ENCODE measurements at regions not wholly inside any gene's neighbourhood (a gene's known extent, or its start where the extent isn't known, plus 50 kb on each side); places are given as distances from the start of the nearest gene placed in this dataset.

DNA sequence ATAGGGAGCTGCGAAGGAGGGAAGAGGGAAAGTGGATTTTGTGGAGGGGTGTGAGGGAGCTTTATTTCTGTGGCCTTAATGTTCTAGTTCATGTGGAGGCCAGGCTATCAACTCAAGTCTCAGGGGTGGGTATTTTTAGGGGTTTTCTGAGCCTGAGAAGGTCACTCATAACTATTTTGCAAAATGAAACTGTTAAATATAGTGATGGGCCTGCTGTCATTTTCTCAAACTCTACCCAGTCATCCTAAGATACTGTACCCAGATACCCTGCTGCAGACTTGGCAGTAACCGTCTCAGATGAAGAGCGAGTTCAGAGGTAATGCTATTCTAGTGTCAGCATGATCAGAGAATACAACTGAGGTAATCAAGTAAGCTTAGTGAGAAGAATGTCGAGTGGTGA is 545.0 kb upstream of the TBL1XR1 start:
- TF ChIP-seq, protein P1, sequence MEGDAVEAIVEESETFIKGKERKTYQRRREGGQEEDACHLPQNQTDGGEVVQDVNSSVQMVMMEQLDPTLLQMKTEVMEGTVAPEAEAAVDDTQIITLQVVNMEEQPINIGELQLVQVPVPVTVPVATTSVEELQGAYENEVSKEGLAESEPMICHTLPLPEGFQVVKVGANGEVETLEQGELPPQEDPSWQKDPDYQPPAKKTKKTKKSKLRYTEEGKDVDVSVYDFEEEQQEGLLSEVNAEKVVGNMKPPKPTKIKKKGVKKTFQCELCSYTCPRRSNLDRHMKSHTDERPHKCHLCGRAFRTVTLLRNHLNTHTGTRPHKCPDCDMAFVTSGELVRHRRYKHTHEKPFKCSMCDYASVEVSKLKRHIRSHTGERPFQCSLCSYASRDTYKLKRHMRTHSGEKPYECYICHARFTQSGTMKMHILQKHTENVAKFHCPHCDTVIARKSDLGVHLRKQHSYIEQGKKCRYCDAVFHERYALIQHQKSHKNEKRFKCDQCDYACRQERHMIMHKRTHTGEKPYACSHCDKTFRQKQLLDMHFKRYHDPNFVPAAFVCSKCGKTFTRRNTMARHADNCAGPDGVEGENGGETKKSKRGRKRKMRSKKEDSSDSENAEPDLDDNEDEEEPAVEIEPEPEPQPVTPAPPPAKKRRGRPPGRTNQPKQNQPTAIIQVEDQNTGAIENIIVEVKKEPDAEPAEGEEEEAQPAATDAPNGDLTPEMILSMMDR (IDR thresholded peaks at IDR 0.05): no peak
- H3K4me1 ChIP-seq: peaks cover 6 to 11% of the 10 kb centered on the region in 2 donors
- H3K4me3 ChIP-seq: no peak overlapping the region
- no peaks in the 10 kb centered on the region for H3K9me3 ChIP-seq
- no peak for DNase-seq
- no peak overlapping the region for H3K27ac ChIP-seq
- no peaks in the 10 kb centered on the region for H3K27me3 ChIP-seq
- ATAC-seq: no peak
- H3K36me3 ChIP-seq: no peaks in the 10 kb centered on the region
- intact Hi-C loops (cut with DNase I): no loop called here

- Histone ChIP-seq H3K4me3 (no peak overlapping the region), H3K9me3 (no peaks in the 10 kb centered on the region), H3K27ac (no peak overlapping the region), H3K4me1 (peaks cover 6 to 11% of the 10 kb centered on the region in 2 donors), H3K36me3 (no peaks in the 10 kb centered on the region), H3K27me3 (no peaks in the 10 kb centered on the region)
- intact Hi-C loops (cut with DNase I): no loop called here
- DNase-seq: no peak
- no peak for ATAC-seq
- TF ChIP-seq, protein P1 (IDR thresholded peaks at IDR 0.05): no peak
Measured at GRCh38 chr3:177743173-177743890, 546.0 kb upstream of the TBL1XR1 start.

DNA sequence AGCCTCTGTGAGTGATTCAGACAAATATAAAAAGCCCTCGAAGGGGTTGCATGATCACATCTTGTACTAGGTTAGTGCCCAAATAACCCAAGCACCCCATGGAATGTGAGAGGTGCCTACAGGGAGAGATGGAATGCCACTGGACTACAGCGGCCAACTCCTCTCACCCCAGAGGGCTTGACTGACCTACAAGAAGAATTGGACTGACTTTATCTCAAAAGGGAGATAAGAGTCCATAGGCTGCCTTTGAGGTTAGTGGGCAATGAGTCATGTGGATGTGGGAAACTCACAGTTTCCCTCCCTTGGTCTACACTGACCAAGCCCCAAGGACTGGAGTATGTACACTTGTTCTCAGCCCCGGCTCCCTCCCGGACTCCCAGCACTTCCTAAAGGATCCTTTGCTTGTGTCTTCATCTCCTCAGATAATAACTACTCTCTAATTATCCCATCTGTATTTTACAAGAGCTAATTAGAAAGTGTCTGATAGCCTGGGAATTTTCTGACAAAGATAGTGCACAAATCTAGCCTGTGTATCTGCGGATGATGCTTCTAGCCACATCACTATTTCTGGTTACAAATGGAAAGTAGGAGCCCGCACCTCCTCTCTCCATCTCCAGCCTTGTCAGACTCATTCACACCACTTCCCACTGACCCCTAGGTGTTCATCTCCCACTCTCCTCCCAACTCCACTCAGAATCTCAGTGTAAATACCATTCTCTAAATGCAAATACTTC is 547.8 kb upstream of the TBL1XR1 start:
- ATAC-seq (peak; percentile 91), DNase-seq (peak in 1 of 4 donors; percentile 55)
- peaks cover 6 to 11% of the 10 kb centered on the region in 2 donors for H3K4me1 ChIP-seq
- H3K27ac ChIP-seq: no peak overlapping the region
- intact Hi-C loops (cut with DNase I): no loop called here
- TF ChIP-seq, protein P1 (IDR thresholded peaks at IDR 0.05): no peak
- no peak overlapping the region for H3K4me3 ChIP-seq
- H3K27me3 ChIP-seq: no peaks in the 10 kb centered on the region
- H3K36me3 ChIP-seq: no peaks in the 10 kb centered on the region
- no peaks in the 10 kb centered on the region for H3K9me3 ChIP-seq

DNA sequence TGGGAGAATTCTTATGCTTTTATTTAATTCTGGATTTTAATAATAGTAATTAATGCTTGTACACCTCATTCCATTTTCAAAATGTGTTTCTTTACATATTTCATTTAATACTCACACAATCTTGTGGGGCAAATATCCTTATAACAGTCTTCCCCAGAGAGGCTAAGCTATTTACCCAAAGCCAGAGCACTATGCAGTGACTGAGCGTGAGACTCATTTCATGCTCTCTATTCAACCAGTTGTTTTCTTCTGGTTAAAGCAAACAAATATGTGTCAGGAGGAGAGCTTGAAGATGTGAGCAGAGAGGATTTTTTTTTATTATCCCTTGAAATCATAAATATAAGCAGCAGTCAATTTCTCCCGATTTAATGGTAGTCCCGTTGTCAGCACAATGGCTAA is 548.3 kb upstream of the TBL1XR1 start:
- ATAC-seq (no peak), DNase-seq (no peak)
- no peak overlapping the region for H3K4me3 ChIP-seq
- H3K36me3 ChIP-seq: no peaks in the 10 kb centered on the region
- no peaks in the 10 kb centered on the region for H3K27me3 ChIP-seq
- no peaks in the 10 kb centered on the region for H3K9me3 ChIP-seq
- TF ChIP-seq, protein P1 (IDR thresholded peaks at IDR 0.05): no peak
- intact Hi-C loops (cut with DNase I): no loop called here
- H3K27ac ChIP-seq: no peak overlapping the region
- peaks cover 6 to 11% of the 10 kb centered on the region in 2 donors for H3K4me1 ChIP-seq

GRCh38 chr3:177746337-177746933 is 549.2 kb upstream of the TBL1XR1 start:
- H3K27me3 ChIP-seq: no peaks in the 10 kb centered on the region
- H3K9me3 ChIP-seq: no peaks in the 10 kb centered on the region
- no peaks in the 10 kb centered on the region for H3K36me3 ChIP-seq
- DNase-seq (no peak), ATAC-seq (no peak)
- peaks cover 6 to 11% of the 10 kb centered on the region in 2 donors for H3K4me1 ChIP-seq
- H3K4me3 ChIP-seq: no peak overlapping the region
- intact Hi-C loops (cut with DNase I): no loop called here
- TF ChIP-seq, protein P1 (IDR thresholded peaks at IDR 0.05): no peak
- H3K27ac ChIP-seq: peak overlapping the region in 1 of 2 donors; percentile 21
